Activated B cell treated with CpG ODN at 0.5 μM for 24 hours (primary cell): ENCODE measurements at regions not wholly inside any gene's neighbourhood (a gene's known extent, or its start where the extent isn't known, plus 50 kb on each side); places are given as distances from the start of the nearest gene placed in this dataset.

Experiments used
- ATAC-seq: fragments of 200-7000 bp; cut with Tn5 transposase; one replicate; pipeline ENCODE4 v1.10.0; 2021; ENCODE audit warnings: low read depth, mild to moderate bottlenecking, moderate library complexity
- CTCF ChIA-PET: fragments of 350-600 bp; sonication (Branson Sonifier 250); formaldehyde crosslinking; loops from one replicate; lab custom pipeline; 2021; ENCODE audit warnings: antibody characterized with exemption; lab: Charles Lee
- POLR2A ChIA-PET: fragments of 350-600 bp; sonication (Branson Sonifier 250); formaldehyde crosslinking; loops from one replicate; lab custom pipeline; 2021; ENCODE audit warnings: antibody characterized with exemption; lab: Charles Lee
- DNase-seq: peaks from one replicate; pipeline ENCODE4 v3.0.0; 2022
- H3K27ac Mint-ChIP-seq: one replicate; pipeline ENCODE4 v1.8.0; 2020; ENCODE audit warnings: mixed read lengths
- H3K27me3 Mint-ChIP-seq: one replicate; pipeline ENCODE4 v1.8.0; 2021; ENCODE audit warnings: mixed read lengths
- H3K36me3 Mint-ChIP-seq: one replicate; pipeline ENCODE4 v1.8.0; 2021; ENCODE audit warnings: low read depth, mixed read lengths
- H3K4me1 Mint-ChIP-seq: one replicate; pipeline ENCODE4 v1.8.0; 2021; ENCODE audit warnings: mixed read lengths
- H3K4me3 Mint-ChIP-seq: one replicate; pipeline ENCODE4 v1.8.0; 2020; ENCODE audit warnings: mild to moderate bottlenecking, mixed read lengths
- H3K9me3 Mint-ChIP-seq: one replicate; pipeline ENCODE4 v1.8.0; 2020; ENCODE audit warnings: mixed read lengths
- CTCF ChIP-seq: fragments of 200-600 bp; IDR thresholded peaks from one replicate; pipeline ENCODE4 v1.8.0; 2022; ENCODE audit warnings: antibody characterized with exemption, mild to moderate bottlenecking
- intact Hi-C: fragments of 100-400 bp; cut with micrococcal nuclease; formaldehyde crosslinking; loops from one replicate; pipeline ENCODE4 v1.15.1; 2024

GRCh38 chr3:150203273-150203672, 204.8 kb upstream of the TSC22D2 start:
- DNase-seq: no peak
- no peaks in the 10 kb centered on the region for H3K9me3 Mint-ChIP-seq
- intact Hi-C loops: no loop called here
- peaks cover 23% of the 10 kb centered on the region for H3K27me3 Mint-ChIP-seq
- POLR2A ChIA-PET: no interaction called here
- TF ChIP-seq CTCF: no peak
- H3K4me3 Mint-ChIP-seq: no peak overlapping the region
- no peaks in the 10 kb centered on the region for H3K36me3 Mint-ChIP-seq
- H3K27ac Mint-ChIP-seq: no peak overlapping the region
- H3K4me1 Mint-ChIP-seq: no peaks in the 10 kb centered on the region
- CTCF ChIA-PET: no interaction called here
- ATAC-seq: no peak

- DNase-seq (no peak), ATAC-seq (no peak)
- H3K9me3 Mint-ChIP-seq: no peaks in the 10 kb centered on the region
- no peak overlapping the region for H3K4me3 Mint-ChIP-seq
- no peaks in the 10 kb centered on the region for H3K4me1 Mint-ChIP-seq
- TF ChIP-seq CTCF: no peak
- H3K27me3 Mint-ChIP-seq: peaks cover 26% of the 10 kb centered on the region
- no peak overlapping the region for H3K27ac Mint-ChIP-seq
- ChIA-PET POLR2A (no interaction called here), CTCF (interaction anchor here (1.2 kb wide), 1 partner anchor 17 kb away, joined by 3 read pairs; no protein-coding TSS in a partner anchor)
- intact Hi-C loops: no loop called here
- no peaks in the 10 kb centered on the region for H3K36me3 Mint-ChIP-seq
Observed at GRCh38 chr3:150202711-150203110, 205.4 kb upstream of the TSC22D2 start.

GRCh38 chr3:150194957-150195356, 213.1 kb upstream of the TSC22D2 start:
- no peak for ATAC-seq
- peaks cover 1% of the 10 kb centered on the region for H3K9me3 Mint-ChIP-seq
- no peak overlapping the region for H3K27ac Mint-ChIP-seq
- no peak overlapping the region for H3K4me3 Mint-ChIP-seq
- peaks cover 21% of the 10 kb centered on the region for H3K27me3 Mint-ChIP-seq
- TF ChIP-seq CTCF: no peak
- intact Hi-C loops: no loop called here
- CTCF ChIA-PET: no interaction called here
- POLR2A ChIA-PET: no interaction called here
- no peaks in the 10 kb centered on the region for H3K36me3 Mint-ChIP-seq
- no peak for DNase-seq
- H3K4me1 Mint-ChIP-seq: no peaks in the 10 kb centered on the region

GRCh38 chr3:150194513-150194912, 213.6 kb upstream of the TSC22D2 start:
- DNase-seq (no peak), ATAC-seq (no peak)
- H3K27ac Mint-ChIP-seq: no peak overlapping the region
- no peaks in the 10 kb centered on the region for H3K36me3 Mint-ChIP-seq
- ChIA-PET POLR2A (no interaction called here), CTCF (no interaction called here)
- intact Hi-C loops: no loop called here
- H3K4me3 Mint-ChIP-seq: no peak overlapping the region
- peaks cover 6% of the 10 kb centered on the region for H3K9me3 Mint-ChIP-seq
- H3K4me1 Mint-ChIP-seq: no peaks in the 10 kb centered on the region
- H3K27me3 Mint-ChIP-seq: peaks cover 24% of the 10 kb centered on the region
- no peak for TF ChIP-seq CTCF

- H3K4me3 Mint-ChIP-seq: no peak overlapping the region
- H3K27ac Mint-ChIP-seq: no peak overlapping the region
- ChIA-PET POLR2A (no interaction called here), CTCF (interaction anchor here (0.8 to 2.6 kb wide), 9 partner anchors 41 to 419 kb away, joined by 3 to 28 read pairs (median 7); partner anchors contain the start of gene PFN2)
- H3K27me3 Mint-ChIP-seq: peaks cover 15% of the 10 kb centered on the region
- no peaks in the 10 kb centered on the region for H3K36me3 Mint-ChIP-seq
- peaks cover 10% of the 10 kb centered on the region for H3K9me3 Mint-ChIP-seq
- DNase-seq: no peak
- no peak for ATAC-seq
- H3K4me1 Mint-ChIP-seq: no peaks in the 10 kb centered on the region
- no peak for TF ChIP-seq CTCF
- intact Hi-C loops: loop anchor here (1.0 to 10.0 kb wide), 4 partner anchors 217 to 670 kb away; no protein-coding TSS in a partner anchor
Observed at GRCh38 chr3:150184426-150185071, 213.9 kb upstream of the PFN2 start.
